ENCODE measurements at regions not wholly inside any gene's neighbourhood (a gene's known extent, or its start where the extent isn't known, plus 50 kb on each side); places are given as distances from the start of the nearest gene placed in this dataset.

DNA sequence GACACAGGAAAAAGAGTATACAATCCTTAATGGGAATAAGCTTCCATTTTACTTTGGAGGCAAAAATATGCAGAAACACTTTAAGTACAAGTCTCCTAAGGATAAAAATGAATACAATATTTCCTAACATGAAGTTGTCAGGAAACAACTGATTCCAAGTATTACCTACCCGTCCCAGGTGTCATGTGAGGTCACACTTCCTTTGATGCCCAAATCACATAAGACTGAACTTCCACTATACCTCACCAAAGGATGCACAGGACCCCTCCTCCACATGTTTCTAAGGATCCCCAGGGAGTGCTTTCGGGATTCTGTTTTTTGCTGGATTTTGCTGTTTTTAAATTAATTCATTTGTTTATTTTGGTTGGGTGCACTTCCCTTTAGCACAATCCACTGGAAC is 438.5 kb upstream of the TCF4 start:
- H3K79me2 ChIP-seq (ENCODE audit: insufficient read depth, low read length) = no peaks in the 10 kb centered on the region
- FAIRE-seq = no peak
- TF ChIP-seq, protein P1, sequence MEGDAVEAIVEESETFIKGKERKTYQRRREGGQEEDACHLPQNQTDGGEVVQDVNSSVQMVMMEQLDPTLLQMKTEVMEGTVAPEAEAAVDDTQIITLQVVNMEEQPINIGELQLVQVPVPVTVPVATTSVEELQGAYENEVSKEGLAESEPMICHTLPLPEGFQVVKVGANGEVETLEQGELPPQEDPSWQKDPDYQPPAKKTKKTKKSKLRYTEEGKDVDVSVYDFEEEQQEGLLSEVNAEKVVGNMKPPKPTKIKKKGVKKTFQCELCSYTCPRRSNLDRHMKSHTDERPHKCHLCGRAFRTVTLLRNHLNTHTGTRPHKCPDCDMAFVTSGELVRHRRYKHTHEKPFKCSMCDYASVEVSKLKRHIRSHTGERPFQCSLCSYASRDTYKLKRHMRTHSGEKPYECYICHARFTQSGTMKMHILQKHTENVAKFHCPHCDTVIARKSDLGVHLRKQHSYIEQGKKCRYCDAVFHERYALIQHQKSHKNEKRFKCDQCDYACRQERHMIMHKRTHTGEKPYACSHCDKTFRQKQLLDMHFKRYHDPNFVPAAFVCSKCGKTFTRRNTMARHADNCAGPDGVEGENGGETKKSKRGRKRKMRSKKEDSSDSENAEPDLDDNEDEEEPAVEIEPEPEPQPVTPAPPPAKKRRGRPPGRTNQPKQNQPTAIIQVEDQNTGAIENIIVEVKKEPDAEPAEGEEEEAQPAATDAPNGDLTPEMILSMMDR (IDR thresholded peaks at IDR 0.05; ENCODE audit: insufficient read depth, low read depth, low read length) = no peak
- TF ChIP-seq EZH2 (IDR thresholded peaks at IDR 0.05; ENCODE audit: insufficient read depth, low read length) = no peak
- no peak overlapping the region for H3K27ac Mint-ChIP-seq (ENCODE audit: unreplicated experiment)
- no peaks in the 10 kb centered on the region for H4K20me1 ChIP-seq (ENCODE audit: insufficient read depth, low read length)
- no peaks in the 10 kb centered on the region for H3K36me3 Mint-ChIP-seq (ENCODE audit: low read depth, unreplicated experiment)
- H3K36me3 ChIP-seq (ENCODE audit: insufficient read depth, low read length) = no peaks in the 10 kb centered on the region
- no peaks in the 10 kb centered on the region for H3K27me3 Mint-ChIP-seq (ENCODE audit: low read depth, unreplicated experiment)
- DNase-seq (ENCODE audit: low read depth) = no peak
- H3K4me3 ChIP-seq (ENCODE audit: insufficient read depth, low read depth, low read length) = no peak overlapping the region
- no peaks in the 10 kb centered on the region for H3K27me3 ChIP-seq (ENCODE audit: insufficient read depth, low read length)
- no peak overlapping the region for H2AFZ ChIP-seq (ENCODE audit: low read depth, low read length)
- H3K4me3 Mint-ChIP-seq (ENCODE audit: unreplicated experiment) = no peak overlapping the region
- H3K4me2 ChIP-seq (ENCODE audit: low read length) = no peak overlapping the region
- H3K9me3 Mint-ChIP-seq (ENCODE audit: unreplicated experiment) = no peaks in the 10 kb centered on the region
- H3K4me1 ChIP-seq (ENCODE audit: insufficient read depth, low read length) = no peaks in the 10 kb centered on the region
- no peaks in the 10 kb centered on the region for H3K9me3 ChIP-seq (ENCODE audit: insufficient read depth, low read depth, low read length)
- no peak overlapping the region for H3K9ac ChIP-seq (ENCODE audit: low read length)
- H3K4me1 Mint-ChIP-seq (ENCODE audit: low read depth, unreplicated experiment) = peaks cover 3% of the 10 kb centered on the region
- H3K27ac ChIP-seq (ENCODE audit: low read depth, low read length) = no peak overlapping the region

DNA sequence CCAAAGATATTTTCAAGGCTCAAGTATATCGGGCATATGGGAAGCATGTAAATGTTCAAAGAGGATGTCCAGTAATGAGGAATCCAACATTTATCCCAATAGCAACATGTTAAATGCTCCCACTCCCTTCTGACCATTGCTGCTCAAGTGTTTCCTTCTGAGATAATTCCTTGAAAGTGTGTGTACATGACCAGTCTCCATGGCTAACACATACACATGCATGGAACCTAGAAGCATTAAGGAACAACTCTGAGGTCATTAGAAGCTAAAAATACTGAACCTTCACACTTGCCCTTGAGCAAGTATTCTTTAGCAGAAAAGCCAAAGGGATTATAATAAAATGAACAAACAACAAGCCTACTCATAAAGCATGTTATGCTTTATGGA is 433.8 kb upstream of the TCF4 start:
- no peaks in the 10 kb centered on the region for H3K9me3 ChIP-seq (ENCODE audit: insufficient read depth, low read depth, low read length)
- no peak overlapping the region for H3K9ac ChIP-seq (ENCODE audit: low read length)
- H3K27ac Mint-ChIP-seq (ENCODE audit: unreplicated experiment) = no peak overlapping the region
- H3K4me1 Mint-ChIP-seq (ENCODE audit: low read depth, unreplicated experiment) = no peaks in the 10 kb centered on the region
- FAIRE-seq (no peak), DNase-seq (ENCODE audit: low read depth) (no peak)
- no peaks in the 10 kb centered on the region for H3K36me3 Mint-ChIP-seq (ENCODE audit: low read depth, unreplicated experiment)
- no peak overlapping the region for H3K4me3 Mint-ChIP-seq (ENCODE audit: unreplicated experiment)
- H3K27ac ChIP-seq (ENCODE audit: low read depth, low read length) = no peak overlapping the region
- H4K20me1 ChIP-seq (ENCODE audit: insufficient read depth, low read length) = no peaks in the 10 kb centered on the region
- H3K4me2 ChIP-seq (ENCODE audit: low read length) = no peak overlapping the region
- H3K4me3 ChIP-seq (ENCODE audit: insufficient read depth, low read depth, low read length) = no peak overlapping the region
- H3K9me3 Mint-ChIP-seq (ENCODE audit: unreplicated experiment) = peaks cover 3% of the 10 kb centered on the region
- no peaks in the 10 kb centered on the region for H3K4me1 ChIP-seq (ENCODE audit: insufficient read depth, low read length)
- H3K79me2 ChIP-seq (ENCODE audit: insufficient read depth, low read length) = no peaks in the 10 kb centered on the region
- H3K27me3 Mint-ChIP-seq (ENCODE audit: low read depth, unreplicated experiment) = no peaks in the 10 kb centered on the region
- no peaks in the 10 kb centered on the region for H3K36me3 ChIP-seq (ENCODE audit: insufficient read depth, low read length)
- H3K27me3 ChIP-seq (ENCODE audit: insufficient read depth, low read length) = no peaks in the 10 kb centered on the region
- H2AFZ ChIP-seq (ENCODE audit: low read depth, low read length) = no peak overlapping the region
- TF ChIP-seq EZH2 (IDR thresholded peaks at IDR 0.05; ENCODE audit: insufficient read depth, low read length) = no peak
- TF ChIP-seq, protein P1 (IDR thresholded peaks at IDR 0.05; ENCODE audit: insufficient read depth, low read depth, low read length) = no peak

DNA sequence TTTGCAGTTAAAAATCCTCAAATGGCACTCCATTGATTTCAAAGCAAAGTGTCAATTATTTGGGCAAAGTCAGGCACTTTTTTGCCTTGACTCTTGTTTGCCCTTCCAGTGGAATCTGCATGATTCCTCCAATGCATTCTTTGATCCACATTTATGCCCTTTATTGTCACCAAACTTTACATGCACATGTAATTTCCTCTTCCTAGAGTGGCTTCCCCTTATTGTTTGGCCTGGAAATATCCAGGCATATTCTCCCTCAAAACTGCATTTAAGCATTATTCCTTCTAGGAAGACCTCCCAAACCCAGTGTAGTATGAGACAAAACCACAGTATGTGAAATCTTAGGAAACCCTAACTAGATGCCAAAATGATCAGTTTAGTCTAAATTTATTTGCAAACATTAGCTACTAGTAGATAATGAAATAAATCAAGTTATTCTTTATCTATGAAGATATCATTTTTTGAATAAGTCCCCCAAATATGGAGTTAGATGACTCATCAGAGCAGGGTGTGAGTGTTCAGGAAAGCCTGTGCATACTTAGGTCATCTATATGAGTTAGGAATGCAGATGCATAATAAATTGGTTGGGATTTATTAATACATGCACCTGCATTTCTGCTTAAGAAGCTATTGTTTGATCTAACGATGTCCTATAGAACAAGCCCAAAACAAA is 433.3 kb upstream of the TCF4 start:
- Histone ChIP-seq H3K27me3 (ENCODE audit: insufficient read depth, low read length) (no peaks in the 10 kb centered on the region), H3K4me3 (ENCODE audit: insufficient read depth, low read depth, low read length) (no peak overlapping the region), H3K4me1 (ENCODE audit: insufficient read depth, low read length) (no peaks in the 10 kb centered on the region), H3K4me2 (ENCODE audit: low read length) (no peak overlapping the region), H2AFZ (ENCODE audit: low read depth, low read length) (no peak overlapping the region), H3K79me2 (ENCODE audit: insufficient read depth, low read length) (no peaks in the 10 kb centered on the region), H3K27ac (ENCODE audit: low read depth, low read length) (no peak overlapping the region), H4K20me1 (ENCODE audit: insufficient read depth, low read length) (no peaks in the 10 kb centered on the region), H3K9me3 (ENCODE audit: insufficient read depth, low read depth, low read length) (no peaks in the 10 kb centered on the region), H3K36me3 (ENCODE audit: insufficient read depth, low read length) (no peaks in the 10 kb centered on the region), H3K9ac (ENCODE audit: low read length) (no peak overlapping the region)
- TF ChIP-seq, protein P1 (IDR thresholded peaks at IDR 0.05; ENCODE audit: insufficient read depth, low read depth, low read length) = no peak
- TF ChIP-seq EZH2 (IDR thresholded peaks at IDR 0.05; ENCODE audit: insufficient read depth, low read length) = no peak
- Mint-ChIP-seq H3K27ac (ENCODE audit: unreplicated experiment) (no peak overlapping the region), H3K4me3 (ENCODE audit: unreplicated experiment) (no peak overlapping the region), H3K9me3 (ENCODE audit: unreplicated experiment) (peaks cover 3% of the 10 kb centered on the region), H3K4me1 (ENCODE audit: low read depth, unreplicated experiment) (no peaks in the 10 kb centered on the region), H3K36me3 (ENCODE audit: low read depth, unreplicated experiment) (no peaks in the 10 kb centered on the region), H3K27me3 (ENCODE audit: low read depth, unreplicated experiment) (no peaks in the 10 kb centered on the region)
- FAIRE-seq = no peak
- DNase-seq (ENCODE audit: low read depth) = no peak
